ENCODE measurements at regions not wholly inside any gene's neighbourhood (a gene's known extent, or its start where the extent isn't known, plus 50 kb on each side); places are given as distances from the start of the nearest gene placed in this dataset.

DNA sequence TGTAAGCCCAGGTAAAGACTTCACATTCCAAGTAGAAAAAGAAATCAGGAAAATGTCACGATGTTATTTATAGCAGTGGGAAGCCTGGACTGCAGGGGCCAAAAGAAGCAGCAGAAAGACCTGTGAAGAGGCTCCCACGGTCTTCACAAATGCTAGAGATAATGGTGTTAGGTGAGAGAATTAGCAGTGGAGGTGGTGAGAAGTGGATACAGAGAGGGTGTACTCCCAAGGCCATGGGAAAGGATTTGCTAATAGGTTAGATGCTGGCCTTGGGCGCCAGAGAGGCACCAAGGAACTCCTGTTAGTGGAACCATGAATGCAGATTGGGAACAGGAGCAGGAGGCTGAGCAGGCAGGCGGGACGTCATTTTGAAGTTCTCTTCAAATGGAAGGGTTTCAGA lies 386.1 kb downstream of the C12orf75 start:
- DNase-seq (ENCODE audit: low read depth, low spot score) (no peak), ATAC-seq (no peak), FAIRE-seq (no peak)
- Histone ChIP-seq H3K4me1 (ENCODE audit: control insufficient read depth, insufficient read depth, low read length) (no peaks in the 10 kb centered on the region; the same call in 1 of the 2 replicates), H3K4me2 (ENCODE audit: control insufficient read depth, insufficient read depth) (no peak overlapping the region), H3K27me3 (replicated peaks in 1 of 2; ENCODE audit: control insufficient read depth in 2 of 2, insufficient read depth in 2 of 2, low read length in 1 of 2) (no peaks in the 10 kb centered on the region), H4K20me1 (ENCODE audit: control insufficient read depth, insufficient read depth) (no peaks in the 10 kb centered on the region), H3K27ac (ENCODE audit: control insufficient read depth, insufficient read depth) (no peak overlapping the region), H3K9me3 (replicated peaks; ENCODE audit: control insufficient read depth, insufficient read depth, low read length) (no peaks in the 10 kb centered on the region), H3K36me3 (ENCODE audit: control insufficient read depth in 2 of 2, insufficient read depth in 2 of 2, low read length in 1 of 2) (no peaks in the 10 kb centered on the region), H3K4me3 (no peak overlapping the region), H3K9ac (ENCODE audit: control insufficient read depth, insufficient read depth, low read length) (no peak overlapping the region), H3K79me2 (ENCODE audit: control insufficient read depth, insufficient read depth, low read length) (no peaks in the 10 kb centered on the region), H2AFZ (ENCODE audit: control insufficient read depth, low read depth, low read length) (no peak overlapping the region)
- ChIA-PET POLR2A (no interaction called here), SMC1A (ENCODE audit: uncharacterized antibody, unreplicated experiment) (no interaction called here), RAD21 (ENCODE audit: unreplicated experiment) (no interaction called here), CTCF (no interaction called here)
- WGBS (ENCODE audit: insufficient coverage, insufficient replicate concordance, low lambda C conversion rate, missing lambda C conversion rate), result 28% methylated on average over 5 of the region's 5 CpGs
- TF ChIP-seq GABPA (IDR thresholded peaks at IDR 0.05; ENCODE audit: low read depth), result no peak
- no peak for TF ChIP-seq MYB (IDR thresholded peaks at IDR 0.05; ENCODE audit: borderline replicate concordance, low read depth, low read length)
- TF ChIP-seq BCL11A (IDR thresholded peaks at IDR 0.05; ENCODE audit: low read depth, low read length), result no peak
- no peak for TF ChIP-seq SMAD1 (IDR thresholded peaks at IDR 0.05; ENCODE audit: low read depth, partially characterized antibody)
- no peak for TF ChIP-seq MTA2 (IDR thresholded peaks at IDR 0.05; ENCODE audit: low read depth)
- TF ChIP-seq POLR2AphosphoS2 (IDR thresholded peaks at IDR 0.05; ENCODE audit: low read depth, low read length), result no peak
- no peak for TF ChIP-seq CUX1 (IDR thresholded peaks at IDR 0.05; ENCODE audit: insufficient replicate concordance, low read depth, low read length)
- no peak for TF ChIP-seq HDAC6 (IDR thresholded peaks at IDR 0.05; ENCODE audit: unreplicated experiment)
- TF ChIP-seq POLR2A (IDR thresholded peaks at IDR 0.05; ENCODE audit: low read depth, low read length), result no peak
- TF ChIP-seq CHD4 (IDR thresholded peaks at IDR 0.05), result no peak
- no peak for TF ChIP-seq CBFB (IDR thresholded peaks at IDR 0.05; ENCODE audit: low read depth)
- TF ChIP-seq ZNF24 (IDR thresholded peaks at IDR 0.05), result no peak
- TF ChIP-seq JUNB (IDR thresholded peaks at IDR 0.05), result no peak
- no peak for TF ChIP-seq BACH1 (IDR thresholded peaks at IDR 0.05; ENCODE audit: borderline replicate concordance)
- TF ChIP-seq RAD21 (IDR thresholded peaks at IDR 0.05; ENCODE audit: insufficient read depth, low read depth, low read length), result no peak
- TF ChIP-seq SIX5 (IDR thresholded peaks at IDR 0.05; ENCODE audit: low read depth, low read length, severe bottlenecking), result no peak
- BruUV-seq (replicated peaks), result no TSS peak
- in situ Hi-C loops (cut with MboI), result no loop called here
- intact Hi-C loops (cut with micrococcal nuclease; ENCODE audit: unreplicated experiment), result no loop called here
